Astrocyte of the cerebellum (primary cell): ENCODE measurements at regions not wholly inside any gene's neighbourhood (a gene's known extent, or its start where the extent isn't known, plus 50 kb on each side); places are given as distances from the start of the nearest gene placed in this dataset.

Source experiments
- DNase-seq: peaks from one replicate; pipeline ENCODE4 v3.0.0-alpha.2; 2011; ENCODE audit warnings: low read depth
- H3K4me3 ChIP-seq: 2 replicates; pipeline ENCODE4 v1.5.1; 2011; ENCODE audit warnings: mild to moderate bottlenecking, low read depth, low read length, moderate library complexity
- CTCF ChIP-seq: IDR thresholded peaks from 2 replicates; pipeline ENCODE4 v1.5.1; 2012; ENCODE audit warnings: low read length, low read depth, moderate library complexity, mild to moderate bottlenecking; ENCODE audit errors: missing control alignments
- in situ Hi-C: cut with HindIII; loops from 2 replicates; pipeline ENCODE4 v1.10.0; 2017; ENCODE audit warnings: low sequenced_read_pairs

GRCh38 chr17:77505181-77505639 is 364.4 kb downstream of the SEC14L1 start:
- DNase-seq, result no peak
- H3K4me3 ChIP-seq, result no peak overlapping the region
- no peak for TF ChIP-seq CTCF
- in situ Hi-C loops, result no loop called here

GRCh38 chr17:77506371-77506991 is 365.7 kb downstream of the SEC14L1 start:
- in situ Hi-C loops, result no loop called here
- DNase-seq, result no peak
- H3K4me3 ChIP-seq, result no peak overlapping the region
- no peak for TF ChIP-seq CTCF

- H3K4me3 ChIP-seq, result no peak overlapping the region
- no peak for DNase-seq
- TF ChIP-seq CTCF, result peak; percentile 30
- in situ Hi-C loops, result no loop called here
These were observed 366.5 kb downstream of the SEC14L1 start for GRCh38 chr17:77507111-77507885.

GRCh38 chr17:77508047-77508715 is 367.4 kb downstream of the SEC14L1 start:
- in situ Hi-C loops, result no loop called here
- TF ChIP-seq CTCF, result no peak
- H3K4me3 ChIP-seq, result no peak overlapping the region
- no peak for DNase-seq

- in situ Hi-C loops, result no loop called here
These were observed 368.3 kb downstream of the SEC14L1 start for GRCh38 chr17:77509089-77509488.

More at GRCh38 chr17:77509089-77509488, 368.3 kb downstream of the SEC14L1 start:
- no peak overlapping the region for H3K4me3 ChIP-seq
- no peak for DNase-seq
- TF ChIP-seq CTCF, result no peak
